CD4-positive, alpha-beta T cell treated with Interleukin-1 beta for 1 hour (primary cell): ENCODE measurements at regions not wholly inside any gene's neighbourhood (a gene's known extent, or its start where the extent isn't known, plus 50 kb on each side); places are given as distances from the start of the nearest gene placed in this dataset.
"Not testable (repeated sequence)": the region's sequence is repeated elsewhere in the genome, so short reads cannot be mapped to it uniquely, and the experiment has no call there.

Experiments used
- DNase-seq, 2 donors: peaks; one replicate each; pipeline ENCODE4 v3.0.0-alpha.2; 2020 to 2022

GRCh38 chr6:3672339-3672738 is 79.2 kb downstream of the PXDC1 start:
- DNase-seq, result not testable (repeated sequence)

GRCh38 chr6:3671382-3671781 is 80.1 kb downstream of the PXDC1 start:
- DNase-seq, result no peak

GRCh38 chr6:3670356-3670755 is 81.2 kb downstream of the PXDC1 start:
- DNase-seq, result no peak

DNA sequence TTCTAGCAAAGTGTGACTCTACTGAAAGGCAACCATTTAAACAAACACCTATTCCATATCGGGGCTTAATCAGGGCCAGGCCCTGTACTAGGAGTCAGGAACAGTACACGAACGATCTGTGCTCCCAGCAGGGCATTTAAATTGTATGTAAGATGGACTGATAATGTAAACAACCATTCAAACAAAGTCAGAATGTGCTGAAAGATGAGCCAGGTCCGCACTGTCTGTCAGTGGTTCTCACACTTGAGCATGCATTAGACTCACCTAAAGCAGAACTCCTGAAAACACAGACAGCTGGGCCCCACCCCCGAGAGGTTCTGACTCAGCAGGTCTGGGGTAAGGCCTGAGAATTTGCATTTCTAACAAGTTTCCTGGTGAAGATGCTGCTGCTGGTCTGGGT is 81.6 kb downstream of the PXDC1 start:
- no peak for DNase-seq

GRCh38 chr6:3665608-3666007 is 85.9 kb downstream of the PXDC1 start:
- no peak for DNase-seq

GRCh38 chr6:3664625-3665041 is 86.9 kb downstream of the PXDC1 start:
- DNase-seq, result no peak

- no peak for DNase-seq
These were observed 87.7 kb downstream of the PXDC1 start for GRCh38 chr6:3663811-3664210.

DNA sequence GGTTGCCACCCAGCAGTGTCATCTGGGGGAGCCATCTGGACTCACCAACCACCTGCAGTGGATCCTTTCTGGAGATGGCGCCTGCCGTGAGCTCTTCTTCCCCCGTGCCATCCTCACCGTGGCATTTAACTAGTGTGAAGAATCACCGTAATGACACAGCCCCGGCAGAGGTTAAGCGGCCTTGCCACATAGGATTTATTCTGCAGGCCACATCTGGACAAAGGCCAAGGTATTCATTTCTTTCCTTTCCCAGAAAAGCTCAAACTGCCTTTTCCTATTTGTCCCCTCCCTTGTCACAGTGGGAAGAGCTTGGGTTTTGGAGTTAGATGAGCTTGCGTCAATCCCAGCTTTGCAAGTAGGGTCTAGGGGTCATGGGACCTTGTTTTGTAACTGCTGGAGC is 88.4 kb downstream of the PXDC1 start:
- DNase-seq, result no peak

DNA sequence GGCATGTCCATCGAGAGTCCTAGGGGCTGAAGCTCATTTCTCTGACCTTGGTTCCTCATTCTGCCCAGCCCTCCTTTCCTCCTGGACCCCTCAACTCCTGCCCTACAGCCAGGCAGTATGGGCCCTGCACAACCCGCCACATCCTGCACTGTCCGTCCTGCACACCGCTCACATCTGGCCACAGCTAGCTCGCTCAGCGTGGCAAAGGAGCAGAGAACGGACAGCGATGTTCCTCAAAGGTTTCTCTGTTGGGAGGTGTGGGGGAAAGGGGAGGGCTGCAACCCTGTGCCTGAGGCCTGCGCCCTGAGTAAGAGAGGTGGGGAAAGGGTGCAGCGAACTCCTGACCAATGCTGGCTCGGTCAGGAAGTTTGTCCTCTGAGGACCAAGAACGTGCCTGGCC is 90.1 kb downstream of the PXDC1 start:
- no peak for DNase-seq

DNA sequence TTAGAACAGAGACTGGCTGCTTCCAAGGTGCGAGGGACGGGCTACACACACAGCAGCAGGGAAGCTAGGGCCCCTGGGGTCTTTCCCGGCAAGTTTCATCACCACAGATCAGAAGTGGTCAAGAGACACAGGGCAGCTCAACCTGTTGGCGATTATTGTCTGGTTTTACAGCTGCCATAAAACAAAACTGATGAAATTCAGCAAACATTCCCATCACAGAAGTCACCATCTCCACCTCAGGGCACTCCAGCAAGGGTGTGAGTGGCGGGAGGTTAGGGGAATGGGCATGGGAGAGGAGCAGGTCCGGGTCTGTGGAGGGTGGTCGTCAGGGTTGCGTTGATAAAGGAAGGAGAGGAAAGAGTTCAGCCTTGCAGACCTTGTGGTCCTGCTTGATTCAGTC is 91.0 kb downstream of the PXDC1 start:
- no peak for DNase-seq

- no peak for DNase-seq
These were observed 91.8 kb downstream of the PXDC1 start for GRCh38 chr6:3659748-3660147.

GRCh38 chr6:3656076-3656475 is 95.4 kb downstream of the PXDC1 start:
- DNase-seq, result no peak

GRCh38 chr6:3654898-3655297 is 96.6 kb downstream of the PXDC1 start:
- no peak for DNase-seq

GRCh38 chr6:3654436-3654835 is 97.1 kb downstream of the PXDC1 start:
- DNase-seq, result no peak

DNA sequence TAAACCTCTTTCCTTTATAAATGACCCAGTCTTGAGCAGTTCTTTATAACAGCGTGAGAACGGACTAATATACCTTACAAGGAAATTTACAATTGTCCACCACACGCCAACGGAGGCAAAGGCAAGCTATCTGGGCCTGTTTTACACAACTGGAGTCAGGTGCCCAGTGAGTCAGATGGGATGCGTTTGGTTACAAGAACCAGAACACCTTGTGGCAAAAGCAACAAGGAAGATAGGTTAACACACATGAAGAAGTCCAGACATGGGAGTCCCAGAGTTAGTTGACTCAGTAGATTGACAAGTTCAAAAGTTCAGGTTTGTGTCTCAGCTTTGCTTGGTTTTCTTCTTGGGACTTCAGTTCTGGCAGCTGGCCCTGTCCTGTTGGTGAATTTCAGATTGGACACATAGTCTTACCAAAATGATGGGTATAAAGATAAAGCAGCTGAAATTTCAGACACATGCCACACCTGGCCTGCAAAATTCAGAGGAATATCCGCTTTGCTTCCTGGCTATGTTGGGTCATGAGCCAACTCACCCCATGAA is 97.9 kb downstream of the PXDC1 start:
- DNase-seq, result no peak

GRCh38 chr6:3651698-3652229 is 99.7 kb downstream of the PXDC1 start:
- no peak for DNase-seq

GRCh38 chr6:3650959-3651697 is 100.4 kb downstream of the PXDC1 start:
- DNase-seq, result no peak

GRCh38 chr6:3650076-3650958 is 101.2 kb downstream of the PXDC1 start:
- DNase-seq, result no peak

DNA sequence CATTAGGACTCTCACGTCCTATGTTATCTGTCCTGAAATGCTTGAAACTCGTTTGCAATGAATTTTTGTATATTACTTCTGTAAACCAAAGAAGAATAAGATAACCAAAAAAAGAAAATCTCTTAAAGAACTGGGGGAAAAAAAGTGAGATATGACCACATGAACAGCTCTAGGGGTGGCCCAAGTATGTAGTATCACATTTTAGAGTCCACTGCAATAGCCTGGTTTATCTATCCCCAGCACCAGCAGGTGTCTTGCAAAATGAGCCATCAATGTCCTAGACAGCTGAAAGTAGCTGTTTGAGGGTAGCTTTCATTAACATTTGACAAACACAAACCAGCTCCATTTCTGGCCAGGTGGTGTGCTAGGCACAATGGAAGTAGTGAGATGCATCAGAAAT is 102.8 kb downstream of the PXDC1 start:
- no peak for DNase-seq

GRCh38 chr6:3646616-3647362 is 104.7 kb downstream of the PXDC1 start:
- no peak for DNase-seq

- DNase-seq, result no peak
These were observed 106.8 kb downstream of the PXDC1 start for GRCh38 chr6:3644739-3645012.

DNA sequence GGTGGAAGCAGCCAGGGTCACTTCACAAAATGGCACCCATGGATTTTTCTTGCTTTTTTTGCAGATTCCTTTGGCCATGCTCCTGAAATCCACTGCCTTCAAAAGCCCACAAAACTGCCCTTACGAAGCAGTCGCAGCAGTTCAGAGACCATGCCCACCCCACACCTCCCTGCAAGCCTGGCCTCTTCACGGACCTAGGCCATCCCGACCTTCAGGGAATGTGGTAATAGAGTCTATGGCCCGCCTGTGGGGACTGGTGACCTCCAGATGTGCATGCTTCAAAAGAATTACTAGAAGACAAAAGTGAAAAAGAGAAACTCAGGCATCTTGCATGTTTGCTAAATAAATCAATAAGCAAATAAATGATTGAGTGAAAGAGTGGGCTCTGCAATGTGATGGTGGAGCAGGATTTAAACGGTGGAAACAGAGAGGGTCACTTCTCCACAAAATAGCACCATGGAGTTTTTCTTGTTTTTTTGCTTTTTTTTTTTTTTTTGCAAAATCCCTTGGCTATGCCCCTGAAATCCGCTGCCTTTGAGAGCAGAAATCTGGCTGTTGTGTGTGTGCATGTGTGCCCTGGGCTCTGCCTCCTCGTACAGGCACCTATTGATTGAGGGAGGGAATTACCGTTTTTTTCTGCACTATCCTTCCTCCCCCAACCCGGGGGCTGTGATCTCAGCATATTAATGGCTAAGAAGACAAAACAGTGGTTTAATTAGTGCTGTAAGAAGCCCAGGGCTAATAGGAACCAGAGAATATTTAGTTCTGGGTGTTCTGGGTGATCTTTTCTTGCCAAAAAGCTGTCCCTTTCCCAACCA is 107.4 kb downstream of the PXDC1 start:
- DNase-seq, result no peak
